ENCODE measurements at regions not wholly inside any gene's neighbourhood (a gene's known extent, or its start where the extent isn't known, plus 50 kb on each side); places are given as distances from the start of the nearest gene placed in this dataset.

DNA sequence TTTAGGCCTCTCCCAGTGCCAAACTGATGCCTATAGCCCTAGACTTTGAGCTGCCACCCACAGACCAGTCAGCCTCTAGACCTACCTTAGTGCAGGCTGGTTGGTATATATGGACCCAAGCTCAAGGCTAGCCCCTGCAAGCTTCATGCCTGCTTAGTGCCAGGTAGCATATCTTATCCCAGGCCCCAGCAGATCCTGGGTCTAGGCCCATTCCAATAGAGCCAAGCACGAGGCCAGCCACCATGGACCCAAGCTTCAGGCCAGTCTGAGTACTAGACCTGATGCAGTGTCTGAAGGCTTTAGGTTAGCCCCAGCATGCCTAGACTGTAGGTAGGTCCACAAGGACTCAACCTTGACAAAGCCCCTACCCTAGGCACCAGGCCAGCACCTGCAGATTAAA is 1081.7 kb downstream of the JRKL start:
- Histone ChIP-seq H3K27me3 (ENCODE audit: insufficient read depth, low read length) (no peaks in the 10 kb centered on the region), H3K36me3 (ENCODE audit: insufficient read depth, low read length) (no peaks in the 10 kb centered on the region), H3K79me2 (ENCODE audit: insufficient read depth, low read length) (no peaks in the 10 kb centered on the region), H3K9me3 (ENCODE audit: low read depth, low read length) (no peaks in the 10 kb centered on the region), H2AFZ (ENCODE audit: low read length) (no peak overlapping the region), H4K20me1 (ENCODE audit: insufficient read depth, low read length) (no peaks in the 10 kb centered on the region), H3K4me3 (ENCODE audit: insufficient read depth, low read length) (no peak overlapping the region), H3K27ac (ENCODE audit: low read depth, low read length) (no peak overlapping the region), H3K4me2 (ENCODE audit: insufficient read depth, low read length) (no peak overlapping the region), H3K4me1 (ENCODE audit: insufficient read depth, low read length) (no peaks in the 10 kb centered on the region)
- TF ChIP-seq, protein P1, sequence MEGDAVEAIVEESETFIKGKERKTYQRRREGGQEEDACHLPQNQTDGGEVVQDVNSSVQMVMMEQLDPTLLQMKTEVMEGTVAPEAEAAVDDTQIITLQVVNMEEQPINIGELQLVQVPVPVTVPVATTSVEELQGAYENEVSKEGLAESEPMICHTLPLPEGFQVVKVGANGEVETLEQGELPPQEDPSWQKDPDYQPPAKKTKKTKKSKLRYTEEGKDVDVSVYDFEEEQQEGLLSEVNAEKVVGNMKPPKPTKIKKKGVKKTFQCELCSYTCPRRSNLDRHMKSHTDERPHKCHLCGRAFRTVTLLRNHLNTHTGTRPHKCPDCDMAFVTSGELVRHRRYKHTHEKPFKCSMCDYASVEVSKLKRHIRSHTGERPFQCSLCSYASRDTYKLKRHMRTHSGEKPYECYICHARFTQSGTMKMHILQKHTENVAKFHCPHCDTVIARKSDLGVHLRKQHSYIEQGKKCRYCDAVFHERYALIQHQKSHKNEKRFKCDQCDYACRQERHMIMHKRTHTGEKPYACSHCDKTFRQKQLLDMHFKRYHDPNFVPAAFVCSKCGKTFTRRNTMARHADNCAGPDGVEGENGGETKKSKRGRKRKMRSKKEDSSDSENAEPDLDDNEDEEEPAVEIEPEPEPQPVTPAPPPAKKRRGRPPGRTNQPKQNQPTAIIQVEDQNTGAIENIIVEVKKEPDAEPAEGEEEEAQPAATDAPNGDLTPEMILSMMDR (IDR thresholded peaks at IDR 0.05; ENCODE audit: extremely low read depth, low read depth, low read length) = no peak
- no peak for DNase-seq (ENCODE audit: insufficient read length, low spot score, missing footprints)

- Histone ChIP-seq H3K4me2 (ENCODE audit: insufficient read depth, low read length) (no peak overlapping the region), H3K36me3 (ENCODE audit: insufficient read depth, low read length) (no peaks in the 10 kb centered on the region), H4K20me1 (ENCODE audit: insufficient read depth, low read length) (no peaks in the 10 kb centered on the region), H3K27me3 (ENCODE audit: insufficient read depth, low read length) (no peaks in the 10 kb centered on the region), H3K4me3 (ENCODE audit: insufficient read depth, low read length) (no peak overlapping the region), H2AFZ (ENCODE audit: low read length) (no peak overlapping the region), H3K79me2 (ENCODE audit: insufficient read depth, low read length) (no peaks in the 10 kb centered on the region), H3K27ac (ENCODE audit: low read depth, low read length) (no peak overlapping the region), H3K4me1 (ENCODE audit: insufficient read depth, low read length) (no peaks in the 10 kb centered on the region), H3K9me3 (ENCODE audit: low read depth, low read length) (peaks cover 3% of the 10 kb centered on the region)
- no peak for DNase-seq (ENCODE audit: insufficient read length, low spot score, missing footprints)
- TF ChIP-seq, protein P1 (IDR thresholded peaks at IDR 0.05; ENCODE audit: extremely low read depth, low read depth, low read length) = no peak
Observed at GRCh38 chr11:97487387-97487786, 1097.6 kb downstream of the JRKL start.

GRCh38 chr11:97498891-97499290 is 1109.1 kb downstream of the JRKL start:
- no peaks in the 10 kb centered on the region for H3K27me3 ChIP-seq (ENCODE audit: insufficient read depth, low read length)
- DNase-seq (ENCODE audit: insufficient read length, low spot score, missing footprints) = no peak
- TF ChIP-seq, protein P1 (IDR thresholded peaks at IDR 0.05; ENCODE audit: extremely low read depth, low read depth, low read length) = no peak
- no peaks in the 10 kb centered on the region for H3K36me3 ChIP-seq (ENCODE audit: insufficient read depth, low read length)
- H3K4me3 ChIP-seq (ENCODE audit: insufficient read depth, low read length) = no peak overlapping the region
- H3K27ac ChIP-seq (ENCODE audit: low read depth, low read length) = no peak overlapping the region
- no peak overlapping the region for H2AFZ ChIP-seq (ENCODE audit: low read length)
- no peaks in the 10 kb centered on the region for H3K79me2 ChIP-seq (ENCODE audit: insufficient read depth, low read length)
- no peaks in the 10 kb centered on the region for H3K4me1 ChIP-seq (ENCODE audit: insufficient read depth, low read length)
- no peak overlapping the region for H3K4me2 ChIP-seq (ENCODE audit: insufficient read depth, low read length)
- H3K9me3 ChIP-seq (ENCODE audit: low read depth, low read length) = peaks cover 4% of the 10 kb centered on the region
- no peaks in the 10 kb centered on the region for H4K20me1 ChIP-seq (ENCODE audit: insufficient read depth, low read length)

- H3K4me3 ChIP-seq (ENCODE audit: insufficient read depth, low read length) = no peak overlapping the region
- TF ChIP-seq, protein P1 (IDR thresholded peaks at IDR 0.05; ENCODE audit: extremely low read depth, low read depth, low read length) = no peak
- H3K27ac ChIP-seq (ENCODE audit: low read depth, low read length) = no peak overlapping the region
- H3K4me2 ChIP-seq (ENCODE audit: insufficient read depth, low read length) = no peak overlapping the region
- no peaks in the 10 kb centered on the region for H3K27me3 ChIP-seq (ENCODE audit: insufficient read depth, low read length)
- no peak for DNase-seq (ENCODE audit: insufficient read length, low spot score, missing footprints)
- H3K79me2 ChIP-seq (ENCODE audit: insufficient read depth, low read length) = no peaks in the 10 kb centered on the region
- no peaks in the 10 kb centered on the region for H3K4me1 ChIP-seq (ENCODE audit: insufficient read depth, low read length)
- peaks cover 3% of the 10 kb centered on the region for H3K9me3 ChIP-seq (ENCODE audit: low read depth, low read length)
- no peaks in the 10 kb centered on the region for H3K36me3 ChIP-seq (ENCODE audit: insufficient read depth, low read length)
- no peaks in the 10 kb centered on the region for H4K20me1 ChIP-seq (ENCODE audit: insufficient read depth, low read length)
- no peak overlapping the region for H2AFZ ChIP-seq (ENCODE audit: low read length)
Observed at GRCh38 chr11:97502201-97502600, 1112.4 kb downstream of the JRKL start.

Measured in osteoblast (primary cell).